Stimulated activated CD8-positive, alpha-beta memory T cell treated with anti-CD3 and anti-CD28 coated beads, Interleukin-7, amount 100 ng/mL, for 48 hours (primary cell): ENCODE measurements at regions not wholly inside any gene's neighbourhood (a gene's known extent, or its start where the extent isn't known, plus 50 kb on each side); places are given as distances from the start of the nearest gene placed in this dataset.

ENCODE experiments used
- DNase-seq, 2 donors: peaks; one replicate each; pipeline ENCODE4 v3.0.0-alpha.2; 2020; ENCODE audit warnings: low read depth in 1 of 2; ENCODE audit errors: extremely low read depth in 1 of 2

GRCh38 chr5:175805256-175806011 is 65.9 kb upstream of the CPLX2 start:
- no peak for DNase-seq

DNA sequence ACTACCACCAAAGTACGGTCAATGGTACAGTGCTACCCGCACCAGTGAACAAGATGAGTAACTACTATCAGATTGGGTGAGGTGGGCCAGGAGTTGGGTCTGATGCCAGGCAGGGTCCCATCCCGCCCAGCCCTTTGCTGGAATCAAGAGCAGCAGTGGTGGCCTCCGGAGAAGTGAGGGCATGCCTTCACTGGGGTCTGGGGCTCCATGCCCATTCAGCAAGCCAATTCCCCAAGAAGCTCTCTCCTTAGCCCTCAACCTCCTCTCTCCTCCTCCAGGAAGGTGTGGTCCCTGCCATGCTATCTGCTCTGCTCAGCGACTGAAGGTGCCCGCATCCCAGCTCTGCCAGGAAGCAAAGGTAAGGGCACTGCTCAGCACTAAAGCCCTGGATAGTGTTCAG is 62.7 kb upstream of the CPLX2 start:
- no peak for DNase-seq

DNA sequence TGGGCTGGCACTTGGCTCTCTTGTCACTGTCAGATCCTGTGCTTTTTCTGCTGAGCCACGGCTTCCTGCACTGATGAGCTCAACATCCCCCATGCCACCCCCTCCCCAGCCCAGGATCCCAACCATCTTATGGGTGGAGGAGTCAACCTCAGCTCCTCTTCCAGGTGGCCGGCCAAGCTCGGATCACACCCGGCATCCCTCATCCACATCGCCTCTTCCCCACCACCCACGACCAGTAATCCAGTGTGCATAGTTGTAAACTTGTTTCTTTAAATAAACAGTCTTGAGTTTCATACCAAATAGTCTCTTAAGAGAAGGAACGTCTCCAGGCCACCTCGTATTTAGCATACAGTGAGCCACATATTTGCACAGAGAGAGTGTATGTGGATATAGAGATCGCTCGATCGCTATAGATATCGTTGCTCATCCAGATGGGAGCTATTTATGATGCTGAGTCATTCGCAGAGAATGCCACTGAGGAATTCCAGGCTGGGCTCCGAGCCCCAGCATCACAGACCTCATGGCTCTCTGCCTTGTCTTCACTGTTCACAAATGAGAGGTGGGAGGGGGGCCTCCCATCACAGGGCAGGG is 61.8 kb upstream of the CPLX2 start:
- DNase-seq: no peak

DNA sequence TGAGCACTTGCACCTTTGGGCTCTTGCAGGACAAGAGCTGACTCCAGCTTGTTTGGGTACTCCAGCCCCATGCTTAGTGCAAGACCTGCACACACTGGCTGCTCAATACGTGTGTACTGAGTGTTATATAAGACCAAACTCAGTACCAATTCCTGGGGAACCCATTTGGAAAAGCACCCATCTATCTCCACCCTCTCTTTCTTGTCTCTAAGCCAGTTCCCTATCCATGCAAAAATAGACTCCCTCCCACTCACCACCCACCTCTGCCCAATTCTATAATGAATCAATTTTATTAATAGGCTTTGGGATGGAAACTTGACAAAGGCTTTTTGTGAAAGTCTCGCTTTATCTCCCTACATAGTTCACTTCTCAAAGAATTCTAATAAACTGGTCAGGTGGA is 60.9 kb upstream of the CPLX2 start:
- no peak for DNase-seq

GRCh38 chr5:175811589-175811988 is 59.8 kb upstream of the CPLX2 start:
- no peak for DNase-seq

DNA sequence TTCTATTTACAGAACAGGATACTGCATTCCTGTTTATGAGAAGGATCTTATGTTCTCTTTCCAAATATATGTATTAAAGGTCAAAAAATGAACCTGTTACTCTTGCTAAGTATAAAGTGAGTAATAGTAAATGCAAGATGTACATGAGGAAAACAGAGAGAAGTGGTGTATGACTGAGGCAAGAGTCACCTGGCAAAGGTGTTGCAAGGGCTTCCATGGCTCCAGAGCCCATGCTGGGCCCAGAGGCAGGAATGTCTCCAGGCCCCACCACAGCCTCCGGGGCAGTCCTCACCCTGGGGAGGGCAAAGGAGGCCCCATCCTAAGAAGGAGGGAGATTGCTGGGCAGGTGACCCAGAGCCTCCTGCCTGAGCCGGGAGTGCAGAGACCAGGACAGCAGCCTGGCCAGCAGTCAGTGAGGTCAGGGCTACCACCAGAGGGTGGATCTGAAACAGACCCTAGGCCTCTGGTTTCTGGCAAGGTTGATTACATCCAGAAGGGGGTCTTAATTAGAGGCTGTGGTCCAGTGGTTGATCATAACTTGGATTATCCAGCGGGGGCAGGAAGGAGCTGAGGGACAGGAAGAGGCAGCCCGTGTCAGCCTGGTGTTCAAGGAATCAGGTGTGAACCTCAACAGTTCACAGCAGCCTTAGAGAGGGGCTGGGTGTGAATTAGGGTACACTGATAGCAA is 57.3 kb upstream of the CPLX2 start:
- DNase-seq: no peak

DNA sequence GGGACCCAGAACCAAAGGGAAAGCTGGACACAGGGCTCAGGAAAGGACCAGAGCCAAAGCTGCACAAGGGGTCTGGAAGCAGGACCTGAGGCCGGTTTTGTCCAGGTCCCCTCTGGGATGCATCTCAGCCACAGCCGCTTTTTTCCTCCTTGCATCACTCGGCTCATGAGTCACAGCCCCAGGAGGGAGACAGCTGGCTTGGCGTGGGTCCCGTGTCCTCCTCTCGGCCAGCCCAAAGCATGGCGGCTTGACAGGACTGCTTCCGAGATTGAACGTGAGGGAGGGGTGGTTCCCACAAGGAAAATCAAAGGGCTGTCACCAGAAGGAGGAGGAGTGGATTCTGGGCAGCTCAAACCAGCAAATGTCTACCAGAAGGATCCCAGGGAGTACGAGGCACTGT is 56.7 kb upstream of the CPLX2 start:
- DNase-seq: no peak

DNA sequence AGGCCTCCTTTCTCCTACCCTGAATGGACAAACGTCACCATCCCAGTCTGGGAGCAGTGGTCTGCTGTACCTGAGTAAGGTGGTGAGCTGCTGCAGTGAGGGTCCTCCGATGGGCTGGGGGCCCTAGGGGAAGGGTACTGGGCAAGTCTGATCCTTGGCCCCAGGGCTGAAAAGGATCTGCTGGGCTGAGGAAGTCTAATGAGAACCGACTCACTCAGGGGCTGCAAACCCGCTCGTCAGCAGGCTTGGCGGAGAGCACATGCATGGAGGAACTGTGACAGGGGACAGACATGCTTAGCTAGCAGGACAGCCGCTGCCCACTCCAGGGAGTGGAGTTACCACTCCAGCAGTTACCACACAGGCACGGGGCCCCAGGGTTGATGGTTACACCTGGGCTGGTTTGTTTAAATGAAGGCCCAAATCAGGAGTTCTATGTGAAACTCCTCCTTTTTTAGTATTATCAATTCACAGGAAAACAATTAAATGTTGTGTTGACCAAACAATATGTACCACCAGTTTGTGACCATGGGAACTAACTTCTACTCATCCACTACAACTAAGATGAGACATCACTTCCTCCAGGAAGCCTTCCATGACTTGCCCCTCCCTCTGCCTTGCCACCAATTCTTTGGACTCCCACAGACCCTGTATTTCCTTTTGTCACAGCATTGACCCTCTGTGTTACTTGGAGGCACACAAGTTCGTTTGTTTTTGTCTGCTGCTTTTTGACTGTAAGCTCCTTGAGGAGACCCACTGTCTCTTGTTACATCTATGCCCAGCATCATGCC is 56.1 kb upstream of the CPLX2 start:
- no peak for DNase-seq

DNA sequence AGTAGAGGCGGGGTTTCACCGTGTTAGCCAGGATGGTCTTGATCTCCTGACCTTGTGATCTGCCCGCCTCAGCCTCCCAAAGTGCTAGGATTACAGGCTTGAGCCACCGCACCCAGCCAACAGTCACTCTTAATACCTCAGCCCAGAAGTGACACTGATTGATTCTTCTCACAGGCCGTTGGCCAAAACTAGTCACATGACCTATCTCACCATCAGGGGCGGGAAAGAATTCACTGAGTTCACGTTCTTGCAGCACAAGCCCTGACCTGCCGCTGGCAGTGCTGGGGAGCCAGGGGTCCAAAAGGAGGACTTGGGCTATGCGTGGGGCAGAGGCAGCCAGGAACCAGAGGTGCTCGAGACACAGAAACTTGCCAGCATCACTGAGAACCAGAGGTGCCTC is 55.0 kb upstream of the CPLX2 start:
- DNase-seq: no peak

DNA sequence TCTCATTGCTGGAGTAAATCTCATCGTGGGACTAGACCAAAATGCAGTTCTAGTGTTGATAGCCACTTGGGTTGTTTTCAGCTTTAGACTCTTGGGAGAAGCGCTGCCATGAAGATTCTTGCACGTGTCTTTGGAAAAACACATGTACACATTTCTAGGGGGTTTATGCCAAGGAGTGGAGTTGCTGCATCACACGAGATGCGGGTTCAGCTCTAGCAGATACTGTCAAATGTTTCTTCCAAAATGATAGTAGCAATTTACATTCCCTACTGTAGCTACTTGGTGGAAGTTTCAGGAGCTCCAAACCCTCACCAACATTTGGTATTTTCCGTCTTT is 52.3 kb upstream of the CPLX2 start:
- DNase-seq: no peak

DNA sequence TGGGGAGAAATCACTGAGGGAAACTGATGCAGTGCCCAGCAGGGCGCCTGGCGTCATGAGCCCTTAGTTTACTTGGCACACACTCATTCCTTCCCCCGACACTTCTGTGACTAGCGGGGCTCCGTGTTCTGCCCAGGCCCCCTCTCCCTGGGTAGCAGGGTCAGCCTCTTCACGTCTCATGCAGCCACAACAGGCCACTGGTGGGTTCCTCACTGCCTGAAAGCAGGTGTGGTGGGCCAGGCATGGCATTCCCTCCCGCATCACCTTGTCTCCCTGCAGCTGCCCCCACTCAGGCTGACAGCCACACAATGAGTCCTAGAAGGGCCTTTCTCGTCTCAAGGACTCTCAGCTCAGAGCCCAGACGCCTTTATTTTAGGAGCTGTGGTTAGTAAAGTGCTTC is 51.1 kb upstream of the CPLX2 start:
- no peak for DNase-seq
